ENCODE measurements at regions not wholly inside any gene's neighbourhood (a gene's known extent, or its start where the extent isn't known, plus 50 kb on each side); places are given as distances from the start of the nearest gene placed in this dataset.

- TF ChIP-seq, protein P1, sequence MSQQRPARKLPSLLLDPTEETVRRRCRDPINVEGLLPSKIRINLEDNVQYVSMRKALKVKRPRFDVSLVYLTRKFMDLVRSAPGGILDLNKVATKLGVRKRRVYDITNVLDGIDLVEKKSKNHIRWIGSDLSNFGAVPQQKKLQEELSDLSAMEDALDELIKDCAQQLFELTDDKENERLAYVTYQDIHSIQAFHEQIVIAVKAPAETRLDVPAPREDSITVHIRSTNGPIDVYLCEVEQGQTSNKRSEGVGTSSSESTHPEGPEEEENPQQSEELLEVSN (IDR thresholded peaks at IDR 0.05), result no peak
- no peak for TF ChIP-seq JUND (IDR thresholded peaks at IDR 0.05; ENCODE audit: low read length)
These were observed 377.2 kb downstream of the PLPP3 start (continued) for GRCh38 chr1:56202186-56202585.
